ENCODE measurements at regions not wholly inside any gene's neighbourhood (a gene's known extent, or its start where the extent isn't known, plus 50 kb on each side); places are given as distances from the start of the nearest gene placed in this dataset.
"Not testable (repeated sequence)": the region's sequence is repeated elsewhere in the genome, so short reads cannot be mapped to it uniquely, and the experiment has no call there.

GRCh38 chr18:4705894-4706293 lies 250.8 kb upstream of the DLGAP1 start:
- WGBS, 2 donors (ENCODE audit: extremely low coverage in 2 of 2, insufficient read length in 2 of 2, insufficient replicate concordance in 1 of 2), result no CpG with 5 or more reads among the region's 1 CpG
- Histone ChIP-seq H2BK15ac (ENCODE audit: low read length) (no peak overlapping the region), H3K36me3 (replicated peaks in 1 of 2; ENCODE audit: control insufficient read depth in 2 of 2, insufficient read depth in 2 of 2, low read length in 2 of 2) (no peaks in the 10 kb centered on the region), H2AK5ac (ENCODE audit: low read depth, low read length) (no peak overlapping the region), H3K23ac (ENCODE audit: low read depth, low read length, poor library complexity) (no peak overlapping the region), H3K27me3 (ENCODE audit: control insufficient read depth in 3 of 3, insufficient read depth in 3 of 3, low read depth in 1 of 3, low read length in 3 of 3) (no peaks in the 10 kb centered on the region), H2AFZ (ENCODE audit: low read length) (no peak overlapping the region), H3K9ac (ENCODE audit: low read depth, low read length, poor library complexity) (no peak overlapping the region), H3K18ac (ENCODE audit: low read length) (no peak overlapping the region), H3K9me3 (replicated peaks in 1 of 2; ENCODE audit: control insufficient read depth in 2 of 2, insufficient read depth in 1 of 2, low read depth in 1 of 2, low read length in 2 of 2) (no peaks in the 10 kb centered on the region), H2BK120ac (ENCODE audit: low read depth, low read length) (no peak overlapping the region), H3K4me2 (ENCODE audit: insufficient read depth, low read length, poor library complexity, severe bottlenecking) (no peak overlapping the region), H3K14ac (ENCODE audit: low read length) (no peak overlapping the region), H2BK5ac (ENCODE audit: low read length) (no peak overlapping the region), H3K4me3 (ENCODE audit: low read length in 2 of 2) (no peak overlapping the region), H3K27ac (replicated peaks; ENCODE audit: low read length) (no peak overlapping the region), H3K79me1 (ENCODE audit: low read depth, low read length) (no peaks in the 10 kb centered on the region), H4K91ac (ENCODE audit: low read depth, low read length, poor library complexity) (no peak overlapping the region), H3K4me1 (ENCODE audit: control insufficient read depth in 2 of 2, insufficient read depth in 1 of 2, low read depth in 1 of 2, low read length in 2 of 2) (peaks cover 0 to 2% of the 10 kb centered on the region in 2 donors), H4K8ac (ENCODE audit: low read depth, low read length) (no peak overlapping the region), H3K4ac (ENCODE audit: low read length) (no peak overlapping the region), H2BK12ac (ENCODE audit: low read length) (no peak overlapping the region)
- no peak for DNase-seq (ENCODE audit: low spot score)

- no peak overlapping the region for H2AFZ ChIP-seq (ENCODE audit: low read length)
- no peak overlapping the region for H4K91ac ChIP-seq (ENCODE audit: low read depth, low read length, poor library complexity)
- DNase-seq (ENCODE audit: low spot score), result no peak
- no peak overlapping the region for H3K4me2 ChIP-seq (ENCODE audit: insufficient read depth, low read length, poor library complexity, severe bottlenecking)
- H2BK120ac ChIP-seq (ENCODE audit: low read depth, low read length), result no peak overlapping the region
- no peak overlapping the region for H2BK15ac ChIP-seq (ENCODE audit: low read length)
- H3K27me3 ChIP-seq (ENCODE audit: control insufficient read depth in 3 of 3, insufficient read depth in 3 of 3, low read depth in 1 of 3, low read length in 3 of 3), result no peaks in the 10 kb centered on the region
- H3K9me3 ChIP-seq (replicated peaks in 1 of 2; ENCODE audit: control insufficient read depth in 2 of 2, insufficient read depth in 1 of 2, low read depth in 1 of 2, low read length in 2 of 2), result no peaks in the 10 kb centered on the region
- no peak overlapping the region for H3K4ac ChIP-seq (ENCODE audit: low read length)
- H3K23ac ChIP-seq (ENCODE audit: low read depth, low read length, poor library complexity), result no peak overlapping the region
- H3K27ac ChIP-seq (replicated peaks; ENCODE audit: low read length), result no peak overlapping the region
- no peak overlapping the region for H2BK12ac ChIP-seq (ENCODE audit: low read length)
- H3K36me3 ChIP-seq (replicated peaks in 1 of 2; ENCODE audit: control insufficient read depth in 2 of 2, insufficient read depth in 2 of 2, low read length in 2 of 2), result no peaks in the 10 kb centered on the region
- H3K4me1 ChIP-seq (ENCODE audit: control insufficient read depth in 2 of 2, insufficient read depth in 1 of 2, low read depth in 1 of 2, low read length in 2 of 2), result peaks cover 0 to 2% of the 10 kb centered on the region in 2 donors
- no peak overlapping the region for H2AK5ac ChIP-seq (ENCODE audit: low read depth, low read length)
- WGBS, 2 donors (ENCODE audit: extremely low coverage in 2 of 2, insufficient read length in 2 of 2, insufficient replicate concordance in 1 of 2), result no CpG with 5 or more reads among the region's 3 CpGs
- no peak overlapping the region for H3K9ac ChIP-seq (ENCODE audit: low read depth, low read length, poor library complexity)
- H3K18ac ChIP-seq (ENCODE audit: low read length), result no peak overlapping the region
- H3K14ac ChIP-seq (ENCODE audit: low read length), result no peak overlapping the region
- no peak overlapping the region for H4K8ac ChIP-seq (ENCODE audit: low read depth, low read length)
- H2BK5ac ChIP-seq (ENCODE audit: low read length), result no peak overlapping the region
- no peaks in the 10 kb centered on the region for H3K79me1 ChIP-seq (ENCODE audit: low read depth, low read length)
- no peak overlapping the region for H3K4me3 ChIP-seq (ENCODE audit: low read length in 2 of 2)
Observed at GRCh38 chr18:4704781-4705180, 249.7 kb upstream of the DLGAP1 start.

GRCh38 chr18:4691836-4692235 lies 236.7 kb upstream of the DLGAP1 start:
- H2BK15ac ChIP-seq (ENCODE audit: low read length), result no peak overlapping the region
- H3K4me1 ChIP-seq (ENCODE audit: control insufficient read depth in 2 of 2, insufficient read depth in 1 of 2, low read depth in 1 of 2, low read length in 2 of 2), result no peaks in the 10 kb centered on the region
- H3K9ac ChIP-seq (ENCODE audit: low read depth, low read length, poor library complexity), result no peak overlapping the region
- H3K79me1 ChIP-seq (ENCODE audit: low read depth, low read length), result no peaks in the 10 kb centered on the region
- no peak overlapping the region for H4K91ac ChIP-seq (ENCODE audit: low read depth, low read length, poor library complexity)
- H2BK12ac ChIP-seq (ENCODE audit: low read length), result no peak overlapping the region
- no peaks in the 10 kb centered on the region for H3K9me3 ChIP-seq (replicated peaks in 1 of 2; ENCODE audit: control insufficient read depth in 2 of 2, insufficient read depth in 1 of 2, low read depth in 1 of 2, low read length in 2 of 2)
- no CpG with 5 or more reads among the region's 17 CpGs for WGBS, 2 donors (ENCODE audit: extremely low coverage in 2 of 2, insufficient read length in 2 of 2, insufficient replicate concordance in 1 of 2)
- H2AK5ac ChIP-seq (ENCODE audit: low read depth, low read length), result no peak overlapping the region
- H3K27ac ChIP-seq (replicated peaks; ENCODE audit: low read length), result no peak overlapping the region
- H3K18ac ChIP-seq (ENCODE audit: low read length), result no peak overlapping the region
- no peak overlapping the region for H3K14ac ChIP-seq (ENCODE audit: low read length)
- no peak overlapping the region for H2BK5ac ChIP-seq (ENCODE audit: low read length)
- no peak overlapping the region for H2AFZ ChIP-seq (ENCODE audit: low read length)
- H3K36me3 ChIP-seq (replicated peaks in 1 of 2; ENCODE audit: control insufficient read depth in 2 of 2, insufficient read depth in 2 of 2, low read length in 2 of 2), result no peaks in the 10 kb centered on the region
- no peak overlapping the region for H3K4me2 ChIP-seq (ENCODE audit: insufficient read depth, low read length, poor library complexity, severe bottlenecking)
- no peak for DNase-seq (ENCODE audit: low spot score)
- H3K4me3 ChIP-seq (ENCODE audit: low read length in 2 of 2), result no peak overlapping the region
- no peak overlapping the region for H3K23ac ChIP-seq (ENCODE audit: low read depth, low read length, poor library complexity)
- no peak overlapping the region for H3K4ac ChIP-seq (ENCODE audit: low read length)
- no peak overlapping the region for H4K8ac ChIP-seq (ENCODE audit: low read depth, low read length)
- no peak overlapping the region for H2BK120ac ChIP-seq (ENCODE audit: low read depth, low read length)
- H3K27me3 ChIP-seq (ENCODE audit: control insufficient read depth in 3 of 3, insufficient read depth in 3 of 3, low read depth in 1 of 3, low read length in 3 of 3), result no peaks in the 10 kb centered on the region

- H3K14ac ChIP-seq (ENCODE audit: low read length); H2BK5ac ChIP-seq (ENCODE audit: low read length); H2BK15ac ChIP-seq (ENCODE audit: low read length); H4K91ac ChIP-seq (ENCODE audit: low read depth, low read length, poor library complexity); H3K4me2 ChIP-seq (ENCODE audit: insufficient read depth, low read length, poor library complexity, severe bottlenecking); H3K4me1 ChIP-seq (ENCODE audit: control insufficient read depth in 2 of 2, insufficient read depth in 1 of 2, low read depth in 1 of 2, low read length in 2 of 2); H3K27ac ChIP-seq (replicated peaks; ENCODE audit: low read length); H3K79me1 ChIP-seq (ENCODE audit: low read depth, low read length); H2AFZ ChIP-seq (ENCODE audit: low read length); H3K4me3 ChIP-seq (ENCODE audit: low read length in 2 of 2); H3K36me3 ChIP-seq (replicated peaks in 1 of 2; ENCODE audit: control insufficient read depth in 2 of 2, insufficient read depth in 2 of 2, low read length in 2 of 2); DNase-seq (ENCODE audit: low spot score); H2BK120ac ChIP-seq (ENCODE audit: low read depth, low read length); H2BK12ac ChIP-seq (ENCODE audit: low read length); H4K8ac ChIP-seq (ENCODE audit: low read depth, low read length); H3K27me3 ChIP-seq (ENCODE audit: control insufficient read depth in 3 of 3, insufficient read depth in 3 of 3, low read depth in 1 of 3, low read length in 3 of 3); H3K4ac ChIP-seq (ENCODE audit: low read length); H3K9ac ChIP-seq (ENCODE audit: low read depth, low read length, poor library complexity); H3K23ac ChIP-seq (ENCODE audit: low read depth, low read length, poor library complexity); H2AK5ac ChIP-seq (ENCODE audit: low read depth, low read length); H3K9me3 ChIP-seq (replicated peaks in 1 of 2; ENCODE audit: control insufficient read depth in 2 of 2, insufficient read depth in 1 of 2, low read depth in 1 of 2, low read length in 2 of 2); H3K18ac ChIP-seq (ENCODE audit: low read length): not testable (repeated sequence)
- no CpG with 5 or more reads among the region's 5 CpGs for WGBS, 2 donors (ENCODE audit: extremely low coverage in 2 of 2, insufficient read length in 2 of 2, insufficient replicate concordance in 1 of 2)
Observed at GRCh38 chr18:4678685-4679084, 223.6 kb upstream of the DLGAP1 start.

All from neuronal stem cell (in vitro differentiated cells).